ENCODE measurements at regions not wholly inside any gene's neighbourhood (a gene's known extent, or its start where the extent isn't known, plus 50 kb on each side); places are given as distances from the start of the nearest gene placed in this dataset.

DNA sequence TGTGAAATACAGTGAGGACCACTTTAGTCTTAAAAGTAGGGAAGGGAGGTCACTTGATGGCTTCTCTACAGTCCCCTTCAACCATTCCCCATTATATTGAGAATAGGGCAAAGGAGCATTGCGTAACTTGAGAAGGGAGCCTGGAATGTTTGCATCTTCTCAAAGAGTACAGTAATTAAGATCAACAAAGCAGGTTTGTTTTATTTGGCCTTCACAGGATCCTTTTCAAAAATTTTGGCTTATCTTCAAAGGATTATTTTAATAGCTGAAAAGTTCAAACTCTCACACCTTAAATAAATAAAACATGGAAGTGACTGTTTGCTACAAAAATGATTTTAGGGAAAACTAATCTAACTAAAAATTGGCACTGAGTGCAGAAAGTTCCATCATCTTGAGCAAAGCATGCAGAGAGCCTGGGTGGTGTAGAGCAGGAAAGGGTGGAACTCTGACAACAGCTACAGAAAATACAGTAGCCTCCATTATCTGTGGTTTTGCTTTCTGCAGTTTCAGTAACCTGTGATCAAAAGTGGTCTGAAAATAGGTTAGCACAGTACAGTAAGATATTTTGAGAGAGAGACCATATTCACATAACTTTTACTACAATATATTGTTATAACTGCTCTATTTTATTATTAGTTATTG lies 214.0 kb downstream of the MDFIC start:
- TF ChIP-seq, protein P1, sequence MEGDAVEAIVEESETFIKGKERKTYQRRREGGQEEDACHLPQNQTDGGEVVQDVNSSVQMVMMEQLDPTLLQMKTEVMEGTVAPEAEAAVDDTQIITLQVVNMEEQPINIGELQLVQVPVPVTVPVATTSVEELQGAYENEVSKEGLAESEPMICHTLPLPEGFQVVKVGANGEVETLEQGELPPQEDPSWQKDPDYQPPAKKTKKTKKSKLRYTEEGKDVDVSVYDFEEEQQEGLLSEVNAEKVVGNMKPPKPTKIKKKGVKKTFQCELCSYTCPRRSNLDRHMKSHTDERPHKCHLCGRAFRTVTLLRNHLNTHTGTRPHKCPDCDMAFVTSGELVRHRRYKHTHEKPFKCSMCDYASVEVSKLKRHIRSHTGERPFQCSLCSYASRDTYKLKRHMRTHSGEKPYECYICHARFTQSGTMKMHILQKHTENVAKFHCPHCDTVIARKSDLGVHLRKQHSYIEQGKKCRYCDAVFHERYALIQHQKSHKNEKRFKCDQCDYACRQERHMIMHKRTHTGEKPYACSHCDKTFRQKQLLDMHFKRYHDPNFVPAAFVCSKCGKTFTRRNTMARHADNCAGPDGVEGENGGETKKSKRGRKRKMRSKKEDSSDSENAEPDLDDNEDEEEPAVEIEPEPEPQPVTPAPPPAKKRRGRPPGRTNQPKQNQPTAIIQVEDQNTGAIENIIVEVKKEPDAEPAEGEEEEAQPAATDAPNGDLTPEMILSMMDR (conservative IDR thresholded peaks at IDR 0.05; ENCODE audit: low read depth, low read length) = no peak
- TF ChIP-seq MXI1 (IDR thresholded peaks at IDR 0.05; ENCODE audit: borderline replicate concordance, low read depth, low read length) = no peak
- TF ChIP-seq FOS (IDR thresholded peaks at IDR 0.05; ENCODE audit: low read depth, low read length) = no peak
- TF ChIP-seq POLR2A (IDR thresholded peaks at IDR 0.05; ENCODE audit: low read depth, low read length) = no peak
- TF ChIP-seq MAZ (IDR thresholded peaks at IDR 0.05; ENCODE audit: borderline replicate concordance, low read depth, low read length) = no peak
- TF ChIP-seq BHLHE40 (IDR thresholded peaks at IDR 0.05; ENCODE audit: low read depth, low read length) = no peak
- no peak for TF ChIP-seq ELK1 (IDR thresholded peaks at IDR 0.05; ENCODE audit: borderline replicate concordance, low read depth, low read length)
- TF ChIP-seq CHD1 (IDR thresholded peaks at IDR 0.05; ENCODE audit: low read depth, low read length) = no peak
- TF ChIP-seq, protein P2, sequence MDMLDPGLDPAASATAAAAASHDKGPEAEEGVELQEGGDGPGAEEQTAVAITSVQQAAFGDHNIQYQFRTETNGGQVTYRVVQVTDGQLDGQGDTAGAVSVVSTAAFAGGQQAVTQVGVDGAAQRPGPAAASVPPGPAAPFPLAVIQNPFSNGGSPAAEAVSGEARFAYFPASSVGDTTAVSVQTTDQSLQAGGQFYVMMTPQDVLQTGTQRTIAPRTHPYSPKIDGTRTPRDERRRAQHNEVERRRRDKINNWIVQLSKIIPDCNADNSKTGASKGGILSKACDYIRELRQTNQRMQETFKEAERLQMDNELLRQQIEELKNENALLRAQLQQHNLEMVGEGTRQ (IDR thresholded peaks at IDR 0.05; ENCODE audit: low read depth, low read length) = no peak
- peak; percentile 90 for TF ChIP-seq CEBPB (IDR thresholded peaks at IDR 0.05; ENCODE audit: low read depth, low read length)
- no peak for TF ChIP-seq RAD21 (IDR thresholded peaks at IDR 0.05; ENCODE audit: low read length)
- TF ChIP-seq SMC3 (IDR thresholded peaks at IDR 0.05; ENCODE audit: low read depth, low read length) = no peak
